A673 (cell line): ENCODE measurements at regions not wholly inside any gene's neighbourhood (a gene's known extent, or its start where the extent isn't known, plus 50 kb on each side); places are given as distances from the start of the nearest gene placed in this dataset.

ENCODE experiments used
- BruUV-seq: library from RNA; stranded (reverse); fragments of 400-500 nt; replicated peaks from 2 replicates; lab custom pipeline; 2021; lab: Mats Ljungman, UMichigan
- CTCF ChIA-PET: fragments of 300-600 bp; sonication (Branson Sonifier 250); formaldehyde crosslinking; loops from one replicate; lab custom pipeline; 2022; ENCODE audit warnings: antibody characterized with exemption; lab: Charles Lee
- POLR2A ChIA-PET: fragments of 300-600 bp; sonication (Branson Sonifier 250); formaldehyde crosslinking; loops from one replicate; lab custom pipeline; 2022; ENCODE audit warnings: antibody characterized with exemption; ENCODE audit not compliant: low non-redundant PET; lab: Charles Lee
- DNase-seq: peaks from one replicate; pipeline ENCODE4 v3.0.0-alpha.2; 2015; ENCODE audit warnings: low spot score
- H3K27ac ChIP-seq: fragments of 200-600 bp; sonication (generic); 2 replicates; pipeline ENCODE4 v1.5.1; 2016; ENCODE audit warnings: mixed run types, low read depth, mild to moderate bottlenecking, mixed read lengths, antibody characterized with exemption, low read length; ENCODE audit not compliant: poor library complexity, severe bottlenecking
- H3K27me3 ChIP-seq: fragments of 200-600 bp; sonication (generic); replicated peaks from 2 replicates; pipeline ENCODE4 v1.6.1; 2017; ENCODE audit warnings: mixed run types, low read depth, mild to moderate bottlenecking, mixed read lengths, antibody characterized with exemption, low read length; ENCODE audit not compliant: insufficient read depth, poor library complexity
- H3K36me3 ChIP-seq: fragments of 200-600 bp; sonication (generic); 2 replicates; pipeline ENCODE4 v1.6.1; 2016; ENCODE audit warnings: mixed run types, mild to moderate bottlenecking, mixed read lengths, antibody characterized with exemption, low read length; ENCODE audit not compliant: insufficient read depth, poor library complexity, severe bottlenecking
- H3K4me1 ChIP-seq: fragments of 200-600 bp; sonication (generic); 2 replicates; pipeline ENCODE4 v1.6.1; 2017; ENCODE audit warnings: mixed run types, mild to moderate bottlenecking, mixed read lengths, antibody characterized with exemption, low read length; ENCODE audit not compliant: insufficient read depth, poor library complexity, severe bottlenecking
- H3K4me3 ChIP-seq: fragments of 200-600 bp; sonication (generic); 2 replicates; pipeline ENCODE4 v1.5.1; 2016; ENCODE audit warnings: low read depth, mixed run types, mild to moderate bottlenecking, mixed read lengths, low read length; ENCODE audit not compliant: poor library complexity, severe bottlenecking
- H3K9me3 ChIP-seq: fragments of 200-600 bp; sonication (generic); 2 replicates; pipeline ENCODE4 v1.6.1; 2016; ENCODE audit warnings: mixed run types, low read depth, mild to moderate bottlenecking, mixed read lengths, antibody characterized with exemption, low read length; ENCODE audit not compliant: poor library complexity, severe bottlenecking
- EZH2 ChIP-seq: fragments of 200-600 bp; sonication (generic); IDR thresholded peaks from 2 replicates; pipeline ENCODE4 v1.6.1; 2017; ENCODE audit warnings: borderline replicate concordance, low read depth, mild to moderate bottlenecking, mixed read lengths, antibody characterized with exemption, low read length; ENCODE audit not compliant: poor library complexity, severe bottlenecking
- intact Hi-C: fragments of 100-400 bp; cut with micrococcal nuclease; formaldehyde crosslinking; loops from one replicate; pipeline ENCODE4 v1.10.0; 2022; ENCODE audit not compliant: unreplicated experiment
- TF ChIP-seq, protein P1 (sequence below): fragments of 300-800, 200-600 bp; sonication (generic); conservative IDR thresholded peaks from 2 replicates; pipeline ENCODE4 v1.5.1; 2017; ENCODE audit warnings: low read depth, mild to moderate bottlenecking, antibody characterized with exemption, low read length, moderate library complexity, mixed read lengths

DNA sequence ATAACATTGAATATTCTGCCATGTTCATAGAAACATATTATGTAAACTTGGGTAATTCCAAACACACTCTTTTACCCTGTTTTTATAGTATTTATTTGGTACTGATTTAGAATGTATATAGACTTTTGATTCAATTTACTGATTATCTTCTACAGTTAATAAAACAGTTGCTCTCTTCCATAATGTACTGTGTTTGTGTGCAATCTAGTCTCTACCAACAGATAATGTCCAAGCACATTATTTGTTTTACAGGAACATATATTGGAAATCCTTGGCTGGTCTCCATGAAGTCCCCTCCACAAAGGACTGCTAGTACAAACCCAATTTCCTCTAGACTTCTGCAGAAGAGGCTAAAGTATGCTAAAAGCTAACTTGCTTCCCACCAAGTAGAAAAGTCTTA, 386.6 kb downstream of the RND3 start:
- Histone ChIP-seq H3K4me3 (no peak overlapping the region), H3K9me3 (no peaks in the 10 kb centered on the region), H3K27ac (no peak overlapping the region), H3K4me1 (no peaks in the 10 kb centered on the region), H3K27me3 (no peaks in the 10 kb centered on the region), H3K36me3 (no peaks in the 10 kb centered on the region)
- no peak for DNase-seq
- no peak for TF ChIP-seq EZH2
- TF ChIP-seq, protein P1, sequence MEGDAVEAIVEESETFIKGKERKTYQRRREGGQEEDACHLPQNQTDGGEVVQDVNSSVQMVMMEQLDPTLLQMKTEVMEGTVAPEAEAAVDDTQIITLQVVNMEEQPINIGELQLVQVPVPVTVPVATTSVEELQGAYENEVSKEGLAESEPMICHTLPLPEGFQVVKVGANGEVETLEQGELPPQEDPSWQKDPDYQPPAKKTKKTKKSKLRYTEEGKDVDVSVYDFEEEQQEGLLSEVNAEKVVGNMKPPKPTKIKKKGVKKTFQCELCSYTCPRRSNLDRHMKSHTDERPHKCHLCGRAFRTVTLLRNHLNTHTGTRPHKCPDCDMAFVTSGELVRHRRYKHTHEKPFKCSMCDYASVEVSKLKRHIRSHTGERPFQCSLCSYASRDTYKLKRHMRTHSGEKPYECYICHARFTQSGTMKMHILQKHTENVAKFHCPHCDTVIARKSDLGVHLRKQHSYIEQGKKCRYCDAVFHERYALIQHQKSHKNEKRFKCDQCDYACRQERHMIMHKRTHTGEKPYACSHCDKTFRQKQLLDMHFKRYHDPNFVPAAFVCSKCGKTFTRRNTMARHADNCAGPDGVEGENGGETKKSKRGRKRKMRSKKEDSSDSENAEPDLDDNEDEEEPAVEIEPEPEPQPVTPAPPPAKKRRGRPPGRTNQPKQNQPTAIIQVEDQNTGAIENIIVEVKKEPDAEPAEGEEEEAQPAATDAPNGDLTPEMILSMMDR: no peak
- ChIA-PET POLR2A (no interaction called here), CTCF (no interaction called here)
- intact Hi-C loops: no loop called here
- BruUV-seq: no TSS peak

DNA sequence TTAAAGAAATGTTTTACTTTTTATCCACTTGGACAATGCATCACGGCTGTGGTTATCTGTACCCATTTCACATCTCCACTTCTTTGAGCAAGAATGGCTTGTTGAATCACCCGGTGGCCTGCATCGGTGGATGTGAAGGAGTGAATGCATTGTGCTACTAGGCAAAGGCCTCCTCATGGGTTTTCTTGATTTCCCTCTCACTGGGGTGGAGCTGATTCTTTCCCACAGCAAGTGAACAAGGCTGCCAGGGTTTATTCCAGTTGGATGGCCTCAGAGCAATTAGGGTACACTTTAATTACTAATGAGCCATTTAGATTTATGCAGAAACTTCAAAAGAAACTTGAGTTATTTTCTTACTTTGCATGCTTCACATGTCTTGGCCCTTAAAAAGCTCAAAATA, 387.1 kb downstream of the RND3 start:
- ChIA-PET POLR2A (no interaction called here), CTCF (no interaction called here)
- TF ChIP-seq EZH2: no peak
- TF ChIP-seq, protein P1: no peak
- Histone ChIP-seq H3K36me3 (no peaks in the 10 kb centered on the region), H3K27me3 (no peaks in the 10 kb centered on the region), H3K4me3 (no peak overlapping the region), H3K9me3 (no peaks in the 10 kb centered on the region), H3K27ac (no peak overlapping the region), H3K4me1 (no peaks in the 10 kb centered on the region)
- DNase-seq: no peak
- BruUV-seq: no TSS peak
- intact Hi-C loops: no loop called here

DNA sequence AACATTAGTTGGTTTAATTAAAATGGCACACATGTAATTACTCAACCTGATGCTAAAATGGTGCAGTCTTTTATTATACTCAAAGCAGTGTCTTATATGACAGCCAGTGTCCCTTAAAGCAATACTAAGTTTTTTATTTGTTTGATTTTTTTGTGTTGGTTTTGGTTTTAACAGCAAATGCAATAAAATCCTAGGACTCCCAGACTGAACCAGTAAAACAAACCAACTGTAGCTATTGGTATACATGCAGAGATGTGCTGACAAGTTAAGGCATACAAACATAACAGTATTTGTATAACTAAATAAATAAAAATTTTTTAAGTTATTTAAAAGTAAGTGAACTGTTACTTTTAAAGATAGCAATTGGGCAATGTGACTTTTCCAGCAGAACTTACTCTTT, 387.7 kb downstream of the RND3 start:
- no TSS peak for BruUV-seq
- intact Hi-C loops: no loop called here
- Histone ChIP-seq H3K9me3 (no peaks in the 10 kb centered on the region), H3K27me3 (no peaks in the 10 kb centered on the region), H3K27ac (no peak overlapping the region), H3K36me3 (no peaks in the 10 kb centered on the region), H3K4me3 (no peak overlapping the region), H3K4me1 (no peaks in the 10 kb centered on the region)
- ChIA-PET CTCF (no interaction called here), POLR2A (no interaction called here)
- DNase-seq: no peak
- no peak for TF ChIP-seq EZH2
- TF ChIP-seq, protein P1: no peak
